ENCODE measurements at regions not wholly inside any gene's neighbourhood (a gene's known extent, or its start where the extent isn't known, plus 50 kb on each side); places are given as distances from the start of the nearest gene placed in this dataset.
A peak's percentile ranks its signal among the peaks of the same experiment; 100 is the strongest.
"Not testable (repeated sequence)": the region's sequence is repeated elsewhere in the genome, so short reads cannot be mapped to it uniquely, and the experiment has no call there.

- Histone ChIP-seq H3K36me3 (no peaks in the 10 kb centered on the region), H3K4me1 (peaks cover 5 to 19% (median 13%) of the 10 kb centered on the region in 4 donors), H3K27ac (no peak overlapping the region), H3K27me3 (peaks cover 5 to 51% (median 23%) of the 10 kb centered on the region in 3 donors), H3K4me3 (peak overlapping the region in 3 of 4 donors; percentile 3 to 33 (median 31)), H3K9me3 (peaks cover 0 to 23% (median 0%) of the 10 kb centered on the region in 4 donors)
- DNase-seq: peak in 1 of 2 donors; percentile 44
- TF ChIP-seq POLR2A (IDR thresholded peaks at IDR 0.05) (no peak), EP300 (IDR thresholded peaks at IDR 0.05) (no peak), POLR2AphosphoS5 (IDR thresholded peaks at IDR 0.05) (no peak), CTCF (IDR thresholded peaks at IDR 0.05) (no peak)
- 9 to 30% (median 9%) methylated on average over 7 to 88 of the region's 88 CpGs for WGBS, 5 donors
- intact Hi-C loops (cut with DNase I; ENCODE audit: low total_unique reads): no loop called here
These were observed 512.7 kb upstream of the ZNF337 start for GRCh38 chr20:26209171-26209941.

- WGBS, 5 donors: 8 to 33% (median 11%) methylated on average over 3 to 91 of the region's 91 CpGs
- H3K27me3 ChIP-seq: peaks cover 5 to 51% (median 23%) of the 10 kb centered on the region in 3 donors
- peak overlapping the region; percentile 25 to 33 (median 30) for H3K4me3 ChIP-seq
- peak in 1 of 2 donors; percentile 52 for DNase-seq
- peaks cover 5 to 19% (median 13%) of the 10 kb centered on the region in 4 donors for H3K4me1 ChIP-seq
- H3K27ac ChIP-seq: no peak overlapping the region
- no peak for TF ChIP-seq CTCF (IDR thresholded peaks at IDR 0.05)
- no peaks in the 10 kb centered on the region for H3K36me3 ChIP-seq
- intact Hi-C loops (cut with DNase I; ENCODE audit: low total_unique reads): no loop called here
- H3K9me3 ChIP-seq: peaks cover 0 to 23% (median under 1%) of the 10 kb centered on the region in 4 donors
These were observed 511.8 kb upstream of the ZNF337 start for GRCh38 chr20:26208296-26209091.

GRCh38 chr20:26207967-26208295 lies 511.3 kb upstream of the ZNF337 start:
- H3K36me3 ChIP-seq; H3K27ac ChIP-seq; intact Hi-C loops (cut with DNase I; ENCODE audit: low total_unique reads): not testable (repeated sequence)
- Histone ChIP-seq H3K4me3 (peak overlapping the region; percentile 25 to 33 (median 30)), H3K27me3 (peaks cover 5 to 51% (median 23%) of the 10 kb centered on the region in 3 donors), H3K4me1 (peaks cover 5 to 19% (median 13%) of the 10 kb centered on the region in 4 donors), H3K9me3 (peaks cover 0 to 27% (median 2%) of the 10 kb centered on the region in 4 donors)
- peak in 1 of 2 donors; percentile 10 for DNase-seq
- WGBS, 5 donors: 4 to 14% (median 9%) methylated on average over 22 to 35 of the region's 35 CpGs

- H3K9me3 ChIP-seq: peaks cover 0 to 31% (median 2%) of the 10 kb centered on the region in 4 donors
- 48 to 69% (median 61%) methylated on average over 3 of the region's 3 CpGs for WGBS, 5 donors
- intact Hi-C loops (cut with DNase I; ENCODE audit: low total_unique reads): no loop called here
- H3K27me3 ChIP-seq: peaks cover 5 to 51% (median 23%) of the 10 kb centered on the region in 3 donors
- H3K4me3 ChIP-seq: peak overlapping the region in 2 of 4 donors; percentile 28 to 31
- peaks cover 5 to 19% (median 13%) of the 10 kb centered on the region in 4 donors for H3K4me1 ChIP-seq
- no peak for TF ChIP-seq CTCF (IDR thresholded peaks at IDR 0.05)
- TF ChIP-seq POLR2AphosphoS5 (IDR thresholded peaks at IDR 0.05): no peak
- no peak for TF ChIP-seq POLR2A (IDR thresholded peaks at IDR 0.05)
- TF ChIP-seq EP300 (IDR thresholded peaks at IDR 0.05): no peak
- no peak overlapping the region for H3K27ac ChIP-seq
- H3K36me3 ChIP-seq: no peaks in the 10 kb centered on the region
- DNase-seq: no peak
These were observed 510.7 kb upstream of the ZNF337 start for GRCh38 chr20:26207237-26207966.

All from stomach (tissue), 8 donors.